HCT116 (cell line): ENCODE measurements at regions not wholly inside any gene's neighbourhood (a gene's known extent, or its start where the extent isn't known, plus 50 kb on each side); places are given as distances from the start of the nearest gene placed in this dataset.

ENCODE experiments used
- ATAC-seq: fragments of 200-7000 bp; cut with Tn5 transposase; 2 replicates; pipeline ENCODE4 v1.9.1; 2020; ENCODE audit warnings: mild to moderate bottlenecking, moderate library complexity
- BruUV-seq: library from RNA; stranded (reverse); fragments of 400-500 nt; replicated peaks from 2 replicates; lab custom pipeline; 2021; lab: Mats Ljungman, UMichigan
- CTCF ChIA-PET: fragments of 300-600 bp; sonication (Branson Sonifier 250); formaldehyde crosslinking; loops from one replicate; lab custom pipeline; 2021; ENCODE audit warnings: antibody characterized with exemption; lab: Charles Lee
- POLR2A ChIA-PET: fragments of 300-600, 350-600 bp; sonication (Branson Sonifier 250); formaldehyde crosslinking; loops from one replicate; lab custom pipeline; 2021; ENCODE audit warnings: antibody characterized with exemption; lab: Charles Lee
- RAD21 ChIA-PET, 2 experiments: fragments of 300-600 bp; sonication (Branson Sonifier 250); formaldehyde crosslinking; loops; one replicate each; lab custom pipeline; 2023; ENCODE audit warnings: low total read pairs in 2 of 2; ENCODE audit not compliant: uncharacterized antibody in 2 of 2, unreplicated experiment in 2 of 2, low non-redundant PET in 1 of 2; lab: Charles Lee
- DNase-seq: peaks from one replicate; pipeline ENCODE4 v3.0.0-alpha.2; 2010; ENCODE audit warnings: low read depth, low spot score
- H2AFZ ChIP-seq: fragments of 200-600 bp; shearing (Covaris generic), sonication (generic); 2 replicates; pipeline ENCODE4 v1.6.1; 2017; ENCODE audit warnings: low read depth, mixed run types, mixed read lengths, antibody characterized with exemption, low read length; ENCODE audit not compliant: poor library complexity, severe bottlenecking
- H3K27ac ChIP-seq: 2 replicates; pipeline ENCODE4 v1.5.1; 2012; ENCODE audit warnings: low read depth, low read length
- H3K27me3 ChIP-seq: fragments of 200-600 bp; sonication (generic); 2 replicates; pipeline ENCODE4 v1.6.1; 2016; ENCODE audit warnings: mixed run types, low read length, mixed read lengths; ENCODE audit not compliant: insufficient read depth
- H3K36me3 ChIP-seq, 2 experiments: fragments of 200-500 bp in 1 of 2; fragments of 200-600 bp in 1 of 2; sonication (Bioruptor generic) in 1 of 2; sonication (generic) in 1 of 2; 2 replicates each; pipeline versions ENCODE4 v1.5.1 to v1.6.1; 2014 to 2016; ENCODE audit warnings: low read length in 2 of 2, inconsistent platforms in 1 of 2, mixed read lengths in 1 of 2, mixed run types in 1 of 2; ENCODE audit not compliant: insufficient read depth in 2 of 2, control insufficient read depth in 1 of 2
- H3K4me1 ChIP-seq, 2 experiments: fragments of 200-600 bp in 1 of 2; sonication (generic) in 1 of 2; 2 replicates each; pipeline versions ENCODE4 v1.5.1 to v1.6.1; 2012 to 2017; ENCODE audit warnings: low read length in 2 of 2, inconsistent platforms in 1 of 2, mild to moderate bottlenecking in 1 of 2, mixed read lengths in 1 of 2, mixed run types in 1 of 2, moderate library complexity in 1 of 2; ENCODE audit not compliant: insufficient read depth in 2 of 2, control insufficient read depth in 1 of 2
- H3K4me2 ChIP-seq: fragments of 200-600 bp; sonication (generic); 2 replicates; pipeline ENCODE4 v1.6.1; 2017; ENCODE audit warnings: mixed run types, low read length, mixed read lengths
- H3K4me3 ChIP-seq, 2 experiments: fragments of 200-600 bp in 1 of 2; sonication (generic) in 1 of 2; replicated peaks in 1 of 2; 2 replicates each; pipeline ENCODE4 v1.5.1; 2011 to 2016; ENCODE audit warnings: low read length in 2 of 2, control low read depth in 1 of 2, low read depth in 1 of 2, mild to moderate bottlenecking in 1 of 2, mixed read lengths in 1 of 2, mixed run types in 1 of 2
- H3K79me2 ChIP-seq: fragments of 200-600 bp; sonication (generic); 2 replicates; pipeline ENCODE4 v1.6.1; 2017; ENCODE audit warnings: mild to moderate bottlenecking, mixed run types, low read length, moderate library complexity, mixed read lengths; ENCODE audit not compliant: insufficient read depth
- H3K9ac ChIP-seq: fragments of 200-600 bp; sonication (generic); 2 replicates; pipeline ENCODE4 v1.6.1; 2016; ENCODE audit warnings: low read length, mixed read lengths
- H3K9me2 ChIP-seq: fragments of 200-600 bp; sonication (generic), shearing (Covaris generic); 2 replicates; pipeline ENCODE4 v1.6.1; 2017; ENCODE audit warnings: mixed run types, mild to moderate bottlenecking, moderate library complexity; ENCODE audit not compliant: insufficient read depth
- H3K9me3 ChIP-seq, 2 experiments: fragments of 200-500 bp in 1 of 2; fragments of 200-600 bp in 1 of 2; sonication (Bioruptor generic) in 1 of 2; sonication (generic) in 1 of 2; 2 replicates each; pipeline ENCODE4 v1.6.1; 2014 to 2017; ENCODE audit warnings: low read length in 2 of 2, mixed read lengths in 2 of 2, inconsistent platforms in 1 of 2, low read depth in 1 of 2, mild to moderate bottlenecking in 1 of 2, mixed run types in 1 of 2, moderate library complexity in 1 of 2; ENCODE audit not compliant: control insufficient read depth in 1 of 2, insufficient read depth in 1 of 2
- H4K20me1 ChIP-seq: fragments of 200-600 bp; sonication (generic), shearing (Covaris generic); 2 replicates; pipeline ENCODE4 v1.6.1; 2017; ENCODE audit warnings: mixed run types, mild to moderate bottlenecking, moderate library complexity; ENCODE audit not compliant: insufficient read depth
- CBX3 ChIP-seq: IDR thresholded peaks from 2 replicates; pipeline ENCODE4 v1.6.1; 2012; ENCODE audit warnings: low read depth
- EGR1 ChIP-seq: IDR thresholded peaks from 2 replicates; pipeline ENCODE4 v1.6.1; 2012; ENCODE audit warnings: low read depth
- EZH2phosphoT487 ChIP-seq: fragments of 200-600 bp; IDR thresholded peaks from 2 replicates; pipeline ENCODE4 v1.6.1; 2018; ENCODE audit warnings: antibody characterized with exemption, borderline replicate concordance
- JUND ChIP-seq: IDR thresholded peaks from 2 replicates; pipeline ENCODE4 v1.6.1; 2012
- POLR2A ChIP-seq: IDR thresholded peaks from 2 replicates; pipeline ENCODE4 v1.7.0; 2011; ENCODE audit warnings: borderline replicate concordance; ENCODE audit not compliant: insufficient read depth, insufficient read length; ENCODE audit errors: extremely low read depth
- SP1 ChIP-seq: IDR thresholded peaks from 2 replicates; pipeline ENCODE4 v1.6.1; 2012; ENCODE audit warnings: low read depth
- ZFX ChIP-seq: fragments of 450-650 bp; IDR thresholded peaks from 2 replicates; pipeline ENCODE4 v1.6.1; 2017
- intact Hi-C: fragments of 100-400 bp; cut with micrococcal nuclease; formaldehyde crosslinking; loops from 2 replicates; pipeline ENCODE4 v1.10.0; 2022
- TF ChIP-seq, protein P1 (sequence below): IDR thresholded peaks from 2 replicates; pipeline ENCODE4 v1.6.1; 2012; ENCODE audit warnings: low read depth
- TF ChIP-seq, protein P2 (sequence below): IDR thresholded peaks from 2 replicates; pipeline ENCODE4 v1.6.1; 2012

DNA sequence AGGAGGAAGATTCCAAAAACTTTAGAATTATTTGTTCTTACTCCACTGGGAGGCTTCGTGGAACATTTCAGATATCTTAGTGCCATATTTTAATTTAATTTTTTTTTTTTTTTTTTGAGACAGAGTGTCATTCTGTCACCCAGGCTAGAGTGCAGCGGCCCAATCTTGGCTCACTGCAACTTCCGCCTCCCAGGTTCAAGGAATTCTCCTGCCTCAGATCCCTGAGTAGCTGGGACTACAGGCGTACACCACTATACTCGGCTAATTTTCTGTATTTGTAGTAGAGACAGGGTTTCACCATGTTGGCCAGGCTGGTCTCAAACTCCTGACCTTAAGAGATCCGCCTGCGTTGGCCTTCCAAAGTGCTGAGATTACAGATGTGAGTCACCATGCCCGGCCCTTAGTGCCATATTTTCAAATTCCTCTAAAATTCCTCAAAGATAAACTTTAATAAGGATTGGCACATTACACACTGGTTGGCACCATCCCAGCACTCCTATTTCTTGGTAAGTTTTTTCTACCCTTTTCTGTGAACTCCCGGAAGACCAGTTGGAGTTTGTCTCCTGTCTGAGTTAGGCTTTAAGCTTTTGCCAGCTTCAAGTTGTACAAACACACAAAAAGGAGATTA is 693.7 kb downstream of the MCTP2 start:
- BruUV-seq = no TSS peak
- ChIA-PET CTCF (no interaction called here), RAD21 (no interaction called here)

More for the DNA sequence above, 693.7 kb downstream of the MCTP2 start:
- POLR2A ChIA-PET = no interaction called here
- H3K9me3 ChIP-seq = peaks cover 0 to 3% of the 10 kb centered on the region in 2 experiments; a peak in 1 of 4 replicates
- H3K4me3 ChIP-seq = no peak overlapping the region
- H3K27me3 ChIP-seq = no peaks in the 10 kb centered on the region
- no peaks in the 10 kb centered on the region for H3K9me2 ChIP-seq
- no peak overlapping the region for H3K27ac ChIP-seq
- ATAC-seq = no peak
- no peaks in the 10 kb centered on the region for H3K36me3 ChIP-seq
- no peak overlapping the region for H3K4me2 ChIP-seq
- no peak overlapping the region for H3K9ac ChIP-seq
- H3K79me2 ChIP-seq = no peaks in the 10 kb centered on the region
- DNase-seq = no peak
- no peaks in the 10 kb centered on the region for H4K20me1 ChIP-seq
- H3K4me1 ChIP-seq = no peaks in the 10 kb centered on the region
- intact Hi-C loops = no loop called here
- no peak for TF ChIP-seq JUND
- TF ChIP-seq EZH2phosphoT487 = no peak
- TF ChIP-seq SP1 = no peak
- TF ChIP-seq, protein P1, sequence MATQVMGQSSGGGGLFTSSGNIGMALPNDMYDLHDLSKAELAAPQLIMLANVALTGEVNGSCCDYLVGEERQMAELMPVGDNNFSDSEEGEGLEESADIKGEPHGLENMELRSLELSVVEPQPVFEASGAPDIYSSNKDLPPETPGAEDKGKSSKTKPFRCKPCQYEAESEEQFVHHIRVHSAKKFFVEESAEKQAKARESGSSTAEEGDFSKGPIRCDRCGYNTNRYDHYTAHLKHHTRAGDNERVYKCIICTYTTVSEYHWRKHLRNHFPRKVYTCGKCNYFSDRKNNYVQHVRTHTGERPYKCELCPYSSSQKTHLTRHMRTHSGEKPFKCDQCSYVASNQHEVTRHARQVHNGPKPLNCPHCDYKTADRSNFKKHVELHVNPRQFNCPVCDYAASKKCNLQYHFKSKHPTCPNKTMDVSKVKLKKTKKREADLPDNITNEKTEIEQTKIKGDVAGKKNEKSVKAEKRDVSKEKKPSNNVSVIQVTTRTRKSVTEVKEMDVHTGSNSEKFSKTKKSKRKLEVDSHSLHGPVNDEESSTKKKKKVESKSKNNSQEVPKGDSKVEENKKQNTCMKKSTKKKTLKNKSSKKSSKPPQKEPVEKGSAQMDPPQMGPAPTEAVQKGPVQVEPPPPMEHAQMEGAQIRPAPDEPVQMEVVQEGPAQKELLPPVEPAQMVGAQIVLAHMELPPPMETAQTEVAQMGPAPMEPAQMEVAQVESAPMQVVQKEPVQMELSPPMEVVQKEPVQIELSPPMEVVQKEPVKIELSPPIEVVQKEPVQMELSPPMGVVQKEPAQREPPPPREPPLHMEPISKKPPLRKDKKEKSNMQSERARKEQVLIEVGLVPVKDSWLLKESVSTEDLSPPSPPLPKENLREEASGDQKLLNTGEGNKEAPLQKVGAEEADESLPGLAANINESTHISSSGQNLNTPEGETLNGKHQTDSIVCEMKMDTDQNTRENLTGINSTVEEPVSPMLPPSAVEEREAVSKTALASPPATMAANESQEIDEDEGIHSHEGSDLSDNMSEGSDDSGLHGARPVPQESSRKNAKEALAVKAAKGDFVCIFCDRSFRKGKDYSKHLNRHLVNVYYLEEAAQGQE = no peak
- TF ChIP-seq, protein P2, sequence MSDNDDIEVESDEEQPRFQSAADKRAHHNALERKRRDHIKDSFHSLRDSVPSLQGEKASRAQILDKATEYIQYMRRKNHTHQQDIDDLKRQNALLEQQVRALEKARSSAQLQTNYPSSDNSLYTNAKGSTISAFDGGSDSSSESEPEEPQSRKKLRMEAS = no peak
- TF ChIP-seq CBX3 = no peak
- no peak for TF ChIP-seq EGR1
- no peak for TF ChIP-seq POLR2A
- no peak for TF ChIP-seq ZFX
- no peak overlapping the region for H2AFZ ChIP-seq
